BLaER1 (cell line): ENCODE measurements at regions not wholly inside any gene's neighbourhood (a gene's known extent, or its start where the extent isn't known, plus 50 kb on each side); places are given as distances from the start of the nearest gene placed in this dataset.

Source experiments
- H3K27ac ChIP-seq: shearing (Covaris generic); formaldehyde crosslinking; 2 replicates; pipeline ENCODE4 v1.8.1; 2022
- H3K27me3 ChIP-seq: shearing (Covaris generic); formaldehyde crosslinking; 2 replicates; pipeline ENCODE4 v1.8.1; 2022
- H3K36me3 ChIP-seq: shearing (Covaris generic); formaldehyde crosslinking; 2 replicates; pipeline ENCODE4 v1.8.1; 2022
- H3K4me1 ChIP-seq: shearing (Covaris generic); formaldehyde crosslinking; 2 replicates; pipeline ENCODE4 v1.8.1; 2022
- H3K4me2 ChIP-seq: shearing (Covaris generic); formaldehyde crosslinking; 2 replicates; pipeline ENCODE4 v1.8.1; 2022
- H3K4me3 ChIP-seq: shearing (Covaris generic); formaldehyde crosslinking; 2 replicates; pipeline ENCODE4 v1.8.1; 2022
- H3K9ac ChIP-seq: shearing (Covaris generic); formaldehyde crosslinking; 2 replicates; pipeline ENCODE4 v1.8.1; 2022
- H3K9me3 ChIP-seq: shearing (Covaris generic); formaldehyde crosslinking; 2 replicates; pipeline ENCODE4 v1.8.1; 2022
- H4K20me1 ChIP-seq: shearing (Covaris generic); formaldehyde crosslinking; 2 replicates; pipeline ENCODE4 v1.8.1; 2022
- Cebpa-rat ChIP-seq: shearing (Covaris generic); IDR thresholded peaks from 2 replicates; pipeline ENCODE4 v1.8.1; 2022

DNA sequence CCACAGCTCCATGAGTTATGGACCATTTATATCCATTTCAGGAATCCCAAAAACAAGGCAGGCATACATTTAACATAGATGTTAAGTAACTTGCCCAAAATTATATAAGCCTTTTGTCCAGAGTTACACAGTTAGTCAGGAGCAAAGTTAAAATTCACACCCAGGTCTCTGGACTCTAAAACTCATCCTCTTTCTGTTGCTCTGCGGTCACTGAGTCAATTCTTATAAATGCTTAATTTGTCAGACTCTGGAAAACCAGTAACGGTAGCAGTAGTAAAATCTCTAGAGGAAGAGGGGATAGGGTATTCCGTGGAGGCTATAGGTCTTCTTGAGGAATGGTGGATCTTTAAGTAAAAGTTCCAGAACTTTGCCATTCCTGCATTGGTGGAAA is 223.6 kb upstream of the JUN start:
- Histone ChIP-seq H3K4me2 (peak overlapping the region; percentile 71), H3K27ac (peak overlapping the region; percentile 40; the same call in 1 of the 2 replicates), H3K9me3 (no peaks in the 10 kb centered on the region), H3K36me3 (no peaks in the 10 kb centered on the region), H3K4me3 (no peak overlapping the region), H3K4me1 (peaks cover 39% of the 10 kb centered on the region), H4K20me1 (no peaks in the 10 kb centered on the region), H3K27me3 (no peaks in the 10 kb centered on the region), H3K9ac (no peak overlapping the region)
- no peak for TF ChIP-seq Cebpa-rat

DNA sequence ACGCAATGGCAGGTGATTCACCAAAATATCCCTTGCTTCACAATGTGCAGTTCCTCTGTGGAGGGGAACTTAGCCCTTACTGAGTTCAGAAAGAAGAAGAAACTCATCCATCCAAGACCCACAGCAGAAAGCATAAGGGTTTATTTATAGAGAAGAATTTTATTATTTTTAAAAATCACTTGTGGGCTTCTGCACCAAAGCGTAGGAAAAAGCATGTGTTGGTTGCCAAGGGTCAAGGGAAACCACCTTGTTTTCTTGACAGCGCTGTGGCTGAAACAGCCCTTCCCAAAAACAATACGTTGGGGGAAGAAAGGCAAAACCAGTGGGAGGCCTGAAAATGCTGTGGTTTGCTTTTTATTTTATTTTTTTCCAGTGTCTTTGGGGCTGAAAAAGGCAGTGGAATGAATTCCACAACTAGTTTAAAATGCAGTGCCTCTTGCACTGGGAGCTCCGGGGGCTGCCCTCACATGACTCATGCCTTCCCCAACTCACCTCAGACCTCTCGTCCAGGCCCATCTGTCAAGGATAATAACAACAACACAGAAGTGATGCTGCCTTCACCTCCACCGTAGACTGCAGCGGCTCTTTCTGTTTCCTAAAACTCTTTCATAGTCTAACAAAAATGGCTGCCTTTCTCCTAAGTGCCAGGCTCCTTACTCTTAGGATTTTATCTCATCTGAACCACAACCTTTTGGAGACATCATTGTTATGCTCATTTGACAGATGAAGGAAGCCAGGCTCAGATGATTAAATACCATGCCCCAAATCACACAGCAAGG is 224.2 kb upstream of the JUN start:
- Histone ChIP-seq H3K4me3 (no peak overlapping the region), H3K27ac (peak overlapping the region; percentile 40; the same call in 1 of the 2 replicates), H3K9me3 (no peaks in the 10 kb centered on the region)

DNA sequence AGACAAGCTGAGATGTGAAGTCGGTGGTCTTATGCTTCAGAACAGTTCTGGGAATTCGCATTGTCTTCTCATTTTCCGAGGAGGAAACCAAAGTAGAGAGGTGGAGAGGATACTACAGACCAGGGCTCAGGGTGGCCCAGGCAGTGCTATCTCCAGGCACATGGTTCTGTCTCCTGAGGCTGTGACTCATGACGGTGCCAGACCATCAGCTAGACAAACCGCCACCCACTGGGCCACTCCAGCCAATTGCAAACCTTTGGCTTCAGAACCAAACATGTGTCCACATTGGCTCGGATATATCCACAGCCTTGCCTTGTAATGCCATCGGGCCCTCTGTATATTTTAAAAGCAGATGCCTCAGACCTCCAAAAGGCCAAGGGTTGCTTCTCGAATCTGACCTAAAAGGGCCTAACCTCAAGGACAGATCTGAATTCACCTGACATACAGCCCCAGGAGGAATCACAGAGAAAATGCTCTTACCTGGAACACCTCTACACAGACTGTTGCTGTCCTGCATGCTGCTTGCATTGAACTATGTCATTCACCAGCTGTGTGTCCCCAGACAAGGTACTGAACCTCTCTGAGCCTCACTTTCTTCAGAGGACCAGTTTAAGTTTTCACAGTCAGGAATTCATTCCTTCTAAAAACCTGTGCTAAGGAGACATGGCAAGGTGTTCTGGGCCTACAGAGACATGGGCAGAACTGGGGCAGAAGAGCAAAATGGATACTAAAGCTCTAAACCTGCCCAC is 224.9 kb upstream of the JUN start:
- no peaks in the 10 kb centered on the region for H3K9me3 ChIP-seq
- no peaks in the 10 kb centered on the region for H3K27me3 ChIP-seq
- H3K4me3 ChIP-seq = no peak overlapping the region
- no peaks in the 10 kb centered on the region for H4K20me1 ChIP-seq
- no peak overlapping the region for H3K9ac ChIP-seq
- H3K4me1 ChIP-seq = peaks cover 47% of the 10 kb centered on the region
- H3K27ac ChIP-seq = peak overlapping the region; percentile 40; the same call in 1 of the 2 replicates
- H3K36me3 ChIP-seq = no peaks in the 10 kb centered on the region
- TF ChIP-seq Cebpa-rat = no peak
- H3K4me2 ChIP-seq = peak overlapping the region; percentile 71

More for the DNA sequence above, 224.2 kb upstream of the JUN start:
- H3K4me1 ChIP-seq = peaks cover 39% of the 10 kb centered on the region
- no peaks in the 10 kb centered on the region for H3K27me3 ChIP-seq
- TF ChIP-seq Cebpa-rat = no peak
- H3K9ac ChIP-seq = 0 out of 2 replicates have a peak overlapping the region, but pooled peaks have one; percentile 25
- no peaks in the 10 kb centered on the region for H4K20me1 ChIP-seq
- no peaks in the 10 kb centered on the region for H3K36me3 ChIP-seq
- peak overlapping the region; percentile 71 for H3K4me2 ChIP-seq

DNA sequence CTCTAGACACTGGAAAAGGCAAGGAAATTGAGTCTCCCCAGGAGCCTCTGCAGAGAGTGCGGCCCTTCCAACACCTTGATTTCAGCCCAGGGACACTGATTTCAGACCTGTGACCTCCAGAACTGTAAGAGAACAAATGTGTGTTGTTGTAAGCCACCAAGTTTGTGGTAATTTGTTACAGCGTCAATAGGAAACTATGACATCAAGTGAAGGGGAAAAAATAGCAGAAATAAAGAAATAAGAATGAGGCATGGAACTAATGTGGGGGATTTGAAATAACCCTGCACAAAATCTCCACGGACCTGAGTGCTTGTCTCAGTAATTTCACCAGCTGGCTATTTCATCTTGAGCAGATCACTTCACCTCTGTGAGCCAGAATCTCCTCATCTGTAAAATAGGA is 227.8 kb upstream of the JUN start:
- no peak overlapping the region for H3K27ac ChIP-seq
- no peak for TF ChIP-seq Cebpa-rat
- no peaks in the 10 kb centered on the region for H3K27me3 ChIP-seq
- no peak overlapping the region for H3K9ac ChIP-seq
- no peaks in the 10 kb centered on the region for H3K9me3 ChIP-seq
- no peak overlapping the region for H3K4me3 ChIP-seq
- H3K4me1 ChIP-seq = peaks cover 33% of the 10 kb centered on the region
- no peaks in the 10 kb centered on the region for H3K36me3 ChIP-seq
- H4K20me1 ChIP-seq = no peaks in the 10 kb centered on the region
- H3K4me2 ChIP-seq = no peak overlapping the region

DNA sequence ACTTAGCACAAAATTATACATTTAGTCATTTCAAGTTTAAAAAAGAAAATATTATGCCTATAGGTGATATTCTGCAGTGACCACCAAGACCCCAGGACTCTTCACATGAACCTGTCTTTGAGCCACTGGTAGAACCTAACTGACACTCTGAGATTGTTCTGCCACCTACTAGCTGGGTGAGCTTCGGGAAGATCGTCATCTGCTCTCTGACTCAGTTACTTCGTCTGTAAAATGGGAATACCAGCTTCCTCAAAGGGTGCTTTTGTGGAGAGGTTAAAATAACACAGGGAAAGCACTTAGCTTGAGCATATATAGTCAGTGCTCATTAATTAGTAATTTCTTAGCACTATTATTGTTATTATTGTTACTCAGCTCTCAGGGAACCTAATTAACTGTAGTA is 228.5 kb upstream of the JUN start:
- H3K27ac ChIP-seq = no peak overlapping the region

DNA sequence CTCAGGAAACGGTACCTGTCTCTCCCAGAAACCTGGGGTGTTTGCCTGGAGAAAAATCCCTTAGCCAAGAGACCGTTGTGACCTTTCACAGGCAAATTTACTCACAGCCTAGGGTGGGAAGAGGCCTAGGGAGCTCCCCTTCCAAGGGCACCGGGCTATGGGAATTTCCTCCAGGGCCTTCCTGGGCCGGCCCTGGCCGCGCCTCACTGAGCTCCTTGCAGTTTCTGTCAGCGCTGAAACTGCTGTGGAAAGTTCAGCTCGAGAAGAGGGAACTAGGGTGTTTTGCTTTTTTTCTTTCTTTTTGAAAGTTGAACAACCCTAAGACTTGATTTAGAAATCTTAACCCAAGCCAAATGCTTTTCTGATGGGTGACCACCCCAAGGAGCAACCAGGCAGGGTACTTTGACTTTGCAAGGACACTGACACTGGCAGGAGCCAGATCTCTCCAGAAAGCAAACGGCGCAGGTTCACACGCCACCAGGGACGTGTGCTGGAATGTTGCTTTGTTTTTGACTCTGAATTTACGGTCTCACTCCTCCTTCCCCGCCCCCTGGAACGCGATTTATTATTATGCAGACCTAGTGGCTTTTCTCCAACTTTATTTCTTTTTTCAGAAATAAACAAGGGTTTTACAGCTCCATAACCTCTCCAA is 229.6 kb upstream of the JUN start:
- no peaks in the 10 kb centered on the region for H4K20me1 ChIP-seq
- H3K4me3 ChIP-seq = no peak overlapping the region
- H3K9me3 ChIP-seq = no peaks in the 10 kb centered on the region
- H3K27me3 ChIP-seq = no peaks in the 10 kb centered on the region
- 0 out of 2 replicates have a peak overlapping the region, but pooled peaks have one; percentile 29 for H3K9ac ChIP-seq
- TF ChIP-seq Cebpa-rat = no peak
- H3K36me3 ChIP-seq = no peaks in the 10 kb centered on the region
- H3K4me2 ChIP-seq = peak overlapping the region; percentile 47
- H3K27ac ChIP-seq = 0 out of 2 replicates have a peak overlapping the region, but pooled peaks have one; percentile 4
- H3K4me1 ChIP-seq = peaks cover 16% of the 10 kb centered on the region

More for the DNA sequence above, 228.5 kb upstream of the JUN start:
- TF ChIP-seq Cebpa-rat = no peak
- no peaks in the 10 kb centered on the region for H3K36me3 ChIP-seq
- H3K9ac ChIP-seq = no peak overlapping the region
- H3K27me3 ChIP-seq = no peaks in the 10 kb centered on the region
- no peak overlapping the region for H3K4me3 ChIP-seq
- H4K20me1 ChIP-seq = no peaks in the 10 kb centered on the region
- H3K4me2 ChIP-seq = no peak overlapping the region
- H3K4me1 ChIP-seq = peaks cover 26% of the 10 kb centered on the region
- no peaks in the 10 kb centered on the region for H3K9me3 ChIP-seq

DNA sequence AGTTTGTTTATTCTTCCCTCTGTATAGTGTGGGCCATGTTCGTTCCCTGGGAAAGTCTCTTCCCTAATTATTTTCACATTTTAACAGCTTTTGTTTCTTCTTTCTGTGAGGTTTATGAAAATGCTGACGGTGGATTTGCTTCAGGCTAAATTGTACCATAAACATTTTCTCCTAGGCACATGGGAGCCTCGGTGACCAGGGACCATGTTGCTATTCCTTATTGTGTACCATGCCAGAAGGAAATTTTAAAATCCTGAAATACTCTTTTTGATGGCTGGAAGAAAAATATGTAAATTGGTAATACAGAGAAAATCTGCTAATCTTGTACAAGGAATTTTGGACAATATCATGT is 230.1 kb upstream of the JUN start:
- Histone ChIP-seq H3K4me3 (no peak overlapping the region), H3K27me3 (no peaks in the 10 kb centered on the region), H3K4me1 (peaks cover 12% of the 10 kb centered on the region), H3K9ac (no peak overlapping the region), H3K4me2 (no peak overlapping the region), H4K20me1 (no peaks in the 10 kb centered on the region), H3K36me3 (no peaks in the 10 kb centered on the region), H3K9me3 (no peaks in the 10 kb centered on the region), H3K27ac (no peak overlapping the region)
- TF ChIP-seq Cebpa-rat = no peak

DNA sequence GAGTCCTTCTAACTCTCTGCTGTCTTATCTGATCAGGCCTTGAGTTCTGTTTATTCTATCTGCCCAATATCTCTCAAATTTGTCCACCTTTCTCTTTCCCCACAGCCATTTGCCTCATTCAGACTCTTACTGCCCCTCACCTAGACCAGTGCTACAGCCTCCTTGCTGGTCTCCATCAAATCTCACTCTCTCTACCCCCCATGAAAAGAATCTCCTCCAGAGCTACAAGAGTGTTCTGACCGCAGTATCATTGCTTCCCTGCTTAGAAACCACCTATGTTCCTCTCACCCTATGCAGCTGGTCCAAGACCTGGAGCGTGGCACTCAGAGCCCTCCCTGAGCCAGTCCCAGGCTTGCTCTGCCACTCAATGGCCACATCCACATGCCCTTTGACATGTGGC is 231.0 kb upstream of the JUN start:
- H3K36me3 ChIP-seq = no peaks in the 10 kb centered on the region
- no peak for TF ChIP-seq Cebpa-rat
- H3K4me1 ChIP-seq = peaks cover 18% of the 10 kb centered on the region
- H4K20me1 ChIP-seq = no peaks in the 10 kb centered on the region
- no peaks in the 10 kb centered on the region for H3K27me3 ChIP-seq
- H3K9me3 ChIP-seq = no peaks in the 10 kb centered on the region
- H3K27ac ChIP-seq = no peak overlapping the region
- H3K9ac ChIP-seq = no peak overlapping the region
- H3K4me3 ChIP-seq = no peak overlapping the region
- no peak overlapping the region for H3K4me2 ChIP-seq

DNA sequence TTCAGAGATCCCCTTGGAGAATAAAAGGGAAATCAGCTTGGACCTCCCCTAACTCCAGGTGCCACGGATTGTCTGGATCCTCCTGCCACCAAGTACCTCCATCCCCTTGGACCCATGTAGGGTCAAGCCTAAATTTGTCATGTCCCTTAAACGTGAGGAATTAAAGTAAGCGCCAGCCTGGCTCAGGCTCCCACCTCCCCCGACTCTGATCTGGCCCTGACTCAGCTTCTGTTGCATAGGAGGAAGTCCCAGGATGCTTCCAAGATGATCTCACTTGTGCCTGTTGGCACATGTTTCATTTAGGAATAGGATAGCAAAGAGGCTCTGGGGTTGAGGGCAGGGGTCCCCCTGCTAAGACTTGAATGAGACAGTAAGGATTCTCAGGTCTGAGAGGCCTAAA is 231.9 kb upstream of the JUN start:
- Histone ChIP-seq H3K9ac (no peak overlapping the region), H3K4me2 (no peak overlapping the region), H3K4me3 (no peak overlapping the region), H3K4me1 (peaks cover 27% of the 10 kb centered on the region), H3K27ac (no peak overlapping the region), H4K20me1 (no peaks in the 10 kb centered on the region), H3K36me3 (no peaks in the 10 kb centered on the region), H3K27me3 (no peaks in the 10 kb centered on the region), H3K9me3 (no peaks in the 10 kb centered on the region)
- TF ChIP-seq Cebpa-rat = no peak

DNA sequence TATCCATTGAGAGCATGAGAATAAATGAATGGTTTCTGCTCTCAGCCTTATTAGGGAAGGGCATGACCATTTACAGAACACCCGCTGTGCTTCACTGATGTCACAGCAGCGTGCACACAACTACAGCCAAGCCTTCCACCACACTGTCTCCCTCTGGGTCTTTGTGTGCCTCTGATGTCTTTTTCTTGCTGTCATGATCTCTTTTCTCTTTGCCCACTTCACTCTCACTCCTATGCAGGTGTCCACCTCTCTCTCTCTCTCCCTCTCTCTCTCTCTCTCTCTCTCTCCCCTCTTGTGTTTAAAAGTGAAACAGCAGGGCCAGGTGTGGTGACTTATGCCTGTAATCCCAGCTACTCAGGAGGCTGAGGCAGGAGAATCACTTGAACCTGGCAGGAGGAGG is 232.5 kb upstream of the JUN start:
- Histone ChIP-seq H3K36me3 (no peaks in the 10 kb centered on the region), H3K4me3 (no peak overlapping the region), H3K9ac (no peak overlapping the region), H3K27me3 (no peaks in the 10 kb centered on the region), H4K20me1 (no peaks in the 10 kb centered on the region), H3K9me3 (no peaks in the 10 kb centered on the region), H3K4me1 (peaks cover 31% of the 10 kb centered on the region), H3K27ac (no peak overlapping the region), H3K4me2 (no peak overlapping the region)
- no peak for TF ChIP-seq Cebpa-rat
